ENCODE measurements at regions not wholly inside any gene's neighbourhood (a gene's known extent, or its start where the extent isn't known, plus 50 kb on each side); places are given as distances from the start of the nearest gene placed in this dataset.
"Not testable (repeated sequence)": the region's sequence is repeated elsewhere in the genome, so short reads cannot be mapped to it uniquely, and the experiment has no call there.

DNA sequence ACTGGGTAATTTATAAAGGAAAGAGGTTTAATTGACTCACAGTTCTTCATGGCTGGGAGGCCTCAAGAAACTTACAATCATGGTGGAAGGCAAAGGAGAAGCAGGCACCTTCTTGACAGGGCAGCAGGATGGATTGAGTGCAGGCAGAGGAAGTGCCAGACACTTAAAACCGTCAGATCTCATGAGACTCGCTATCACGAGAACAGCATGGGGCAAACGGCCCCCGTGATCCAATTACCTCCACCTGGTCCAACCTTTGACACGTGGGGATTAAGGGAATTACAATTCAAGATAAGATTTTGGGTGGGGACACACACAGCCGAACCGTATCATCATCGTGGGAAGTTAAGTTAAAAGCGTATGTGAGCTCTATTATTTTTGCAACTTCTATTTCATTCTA lies 71.4 kb upstream of the SYN3 start:
- Histone ChIP-seq H3K4me1 (no peaks in the 10 kb centered on the region), H3K27ac (no peak overlapping the region), H3K9me3 (no peaks in the 10 kb centered on the region), H3K27me3 (no peaks in the 10 kb centered on the region), H3K36me3 (no peaks in the 10 kb centered on the region), H3K4me3 (no peak overlapping the region)
- TF ChIP-seq CTCF (IDR thresholded peaks at IDR 0.05), result no peak
- DNase-seq (ENCODE audit: low spot score), result no peak

GRCh38 chr22:33126881-33127280 lies 68.7 kb upstream of the SYN3 start:
- H3K27ac ChIP-seq, result no peak overlapping the region
- no peaks in the 10 kb centered on the region for H3K36me3 ChIP-seq
- no peaks in the 10 kb centered on the region for H3K9me3 ChIP-seq
- H3K4me1 ChIP-seq, result no peaks in the 10 kb centered on the region
- no peak for DNase-seq (ENCODE audit: low spot score)
- H3K4me3 ChIP-seq, result no peak overlapping the region
- peak in 1 of 2 donors; percentile 16 for TF ChIP-seq CTCF (IDR thresholded peaks at IDR 0.05)
- H3K27me3 ChIP-seq, result no peaks in the 10 kb centered on the region

GRCh38 chr22:33124471-33124870 lies 66.3 kb upstream of the SYN3 start:
- TF ChIP-seq CTCF (IDR thresholded peaks at IDR 0.05), result no peak
- no peak for DNase-seq (ENCODE audit: low spot score)
- H3K36me3 ChIP-seq, result no peaks in the 10 kb centered on the region
- no peaks in the 10 kb centered on the region for H3K4me1 ChIP-seq
- H3K27ac ChIP-seq, result no peak overlapping the region
- H3K9me3 ChIP-seq, result no peaks in the 10 kb centered on the region
- H3K27me3 ChIP-seq, result no peaks in the 10 kb centered on the region
- H3K4me3 ChIP-seq, result no peak overlapping the region

DNA sequence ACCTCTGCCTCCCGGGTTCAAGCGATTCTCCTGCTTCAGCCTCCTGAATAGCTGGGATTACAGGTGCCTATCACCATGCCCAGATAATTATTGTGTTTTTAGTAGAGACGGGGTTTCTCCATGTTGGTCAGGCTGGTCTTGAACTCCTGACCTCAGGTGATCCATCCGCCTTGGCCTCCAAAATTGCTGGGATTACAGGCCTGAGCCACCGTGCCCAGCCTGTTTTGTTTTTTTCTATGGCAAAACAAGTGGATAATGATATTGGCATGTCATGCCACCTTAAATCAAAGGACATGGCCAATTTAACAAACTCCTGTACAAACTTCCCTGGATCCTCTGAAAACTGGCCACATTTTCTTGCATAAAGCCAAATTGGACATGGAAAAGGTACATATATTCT lies 64.3 kb upstream of the SYN3 start:
- not testable (repeated sequence) for H3K27ac ChIP-seq; H3K4me1 ChIP-seq; H3K36me3 ChIP-seq; H3K9me3 ChIP-seq; H3K27me3 ChIP-seq; H3K4me3 ChIP-seq; DNase-seq (ENCODE audit: low spot score)

DNA sequence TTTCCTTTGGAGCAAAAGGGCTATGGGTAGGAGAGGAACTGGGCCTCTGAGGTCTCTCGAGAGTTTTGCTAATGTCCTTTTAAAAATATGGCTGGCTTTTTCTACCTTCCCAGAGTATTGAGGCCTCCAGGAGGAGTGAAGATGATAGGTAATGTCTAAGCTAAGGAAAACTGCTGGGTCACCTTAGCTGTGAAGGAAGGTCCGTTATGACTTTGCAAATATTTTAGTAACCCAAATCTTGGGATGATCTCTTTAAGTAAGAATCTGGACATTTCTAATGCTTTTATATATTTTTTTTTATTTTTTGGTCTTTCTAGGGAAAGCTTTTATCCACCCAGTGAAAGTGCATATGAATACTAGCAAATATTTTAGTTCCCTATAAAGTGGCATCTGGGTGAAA lies 60.9 kb upstream of the SYN3 start:
- Histone ChIP-seq H3K4me3 (no peak overlapping the region), H3K4me1 (no peaks in the 10 kb centered on the region), H3K9me3 (no peaks in the 10 kb centered on the region), H3K36me3 (no peaks in the 10 kb centered on the region), H3K27ac (no peak overlapping the region), H3K27me3 (no peaks in the 10 kb centered on the region)
- TF ChIP-seq CTCF (IDR thresholded peaks at IDR 0.05), result no peak
- no peak for DNase-seq (ENCODE audit: low spot score)

GRCh38 chr22:33117821-33118220 lies 59.6 kb upstream of the SYN3 start:
- no peaks in the 10 kb centered on the region for H3K4me1 ChIP-seq
- H3K36me3 ChIP-seq, result no peaks in the 10 kb centered on the region
- no peak overlapping the region for H3K4me3 ChIP-seq
- TF ChIP-seq CTCF (IDR thresholded peaks at IDR 0.05), result no peak
- H3K27ac ChIP-seq, result no peak overlapping the region
- DNase-seq (ENCODE audit: low spot score), result no peak
- H3K9me3 ChIP-seq, result no peaks in the 10 kb centered on the region
- no peaks in the 10 kb centered on the region for H3K27me3 ChIP-seq
